ENCODE measurements at regions not wholly inside any gene's neighbourhood (a gene's known extent, or its start where the extent isn't known, plus 50 kb on each side); places are given as distances from the start of the nearest gene placed in this dataset.

GRCh38 chr6:67897998-67898607 is 737.0 kb upstream of the ADGRB3 start:
- Histone ChIP-seq H3K4me3 (no peak overlapping the region), H3K27ac (no peak overlapping the region), H3K4me1 (no peaks in the 10 kb centered on the region), H3K9me3 (no peaks in the 10 kb centered on the region), H3K27me3 (ENCODE audit: insufficient read depth in 3 of 3, low read length in 2 of 3) (no peaks in the 10 kb centered on the region), H3K36me3 (ENCODE audit: insufficient read depth in 1 of 2, low read depth in 1 of 2) (no peaks in the 10 kb centered on the region)
- DNase-seq, result no peak
- 77 to 84% (median 80%) methylated on average over 7 of the region's 7 CpGs for WGBS, 3 donors
- TF ChIP-seq CTCF (IDR thresholded peaks at IDR 0.05), result no peak
- intact Hi-C loops (cut with DNase I), result no loop called here
- no peak for ATAC-seq

- 15 to 78% (median 46%) methylated on average over 1 of the region's 1 CpG for WGBS, 3 donors
- intact Hi-C loops (cut with DNase I), result no loop called here
- no peaks in the 10 kb centered on the region for H3K4me1 ChIP-seq
- H3K4me3 ChIP-seq, result no peak overlapping the region
- TF ChIP-seq CTCF (IDR thresholded peaks at IDR 0.05), result no peak
- no peak for ATAC-seq
- H3K27me3 ChIP-seq (ENCODE audit: insufficient read depth in 3 of 3, low read length in 2 of 3), result no peaks in the 10 kb centered on the region
- DNase-seq, result no peak
- no peaks in the 10 kb centered on the region for H3K36me3 ChIP-seq (ENCODE audit: insufficient read depth in 1 of 2, low read depth in 1 of 2)
- H3K9me3 ChIP-seq, result no peaks in the 10 kb centered on the region
- no peak overlapping the region for H3K27ac ChIP-seq
Observed at GRCh38 chr6:67896476-67896875, 738.6 kb upstream of the ADGRB3 start.

- Histone ChIP-seq H3K4me3 (no peak overlapping the region), H3K36me3 (ENCODE audit: insufficient read depth in 1 of 2, low read depth in 1 of 2) (no peaks in the 10 kb centered on the region), H3K9me3 (no peaks in the 10 kb centered on the region), H3K4me1 (no peaks in the 10 kb centered on the region), H3K27me3 (ENCODE audit: insufficient read depth in 3 of 3, low read length in 2 of 3) (peaks cover 0 to 2% (median 0%) of the 10 kb centered on the region in 3 donors), H3K27ac (no peak overlapping the region)
- 41 to 67% (median 62%) methylated on average over 2 of the region's 2 CpGs for WGBS, 3 donors
- intact Hi-C loops (cut with DNase I), result no loop called here
- DNase-seq (no peak), ATAC-seq (no peak)
- TF ChIP-seq CTCF (IDR thresholded peaks at IDR 0.05), result no peak
Observed at GRCh38 chr6:67889682-67889995, 745.4 kb upstream of the ADGRB3 start.

GRCh38 chr6:67888886-67889681 is 746.0 kb upstream of the ADGRB3 start:
- Histone ChIP-seq H3K4me3 (no peak overlapping the region), H3K9me3 (no peaks in the 10 kb centered on the region), H3K36me3 (ENCODE audit: insufficient read depth in 1 of 2, low read depth in 1 of 2) (no peaks in the 10 kb centered on the region), H3K27me3 (ENCODE audit: insufficient read depth in 3 of 3, low read length in 2 of 3) (peaks cover 0 to 2% (median 0%) of the 10 kb centered on the region in 3 donors), H3K27ac (no peak overlapping the region), H3K4me1 (no peaks in the 10 kb centered on the region)
- intact Hi-C loops (cut with DNase I), result no loop called here
- ATAC-seq, result no peak
- DNase-seq, result no peak
- 81 to 82% (median 82%) methylated on average over 21 of the region's 21 CpGs for WGBS, 3 donors
- TF ChIP-seq CTCF (IDR thresholded peaks at IDR 0.05), result no peak

- intact Hi-C loops (cut with DNase I), result no loop called here
- no peak overlapping the region for H3K27ac ChIP-seq
- WGBS, 3 donors, result 81 to 93% (median 84%) methylated on average over 9 of the region's 9 CpGs
- no peaks in the 10 kb centered on the region for H3K9me3 ChIP-seq
- ATAC-seq, result no peak
- H3K27me3 ChIP-seq (ENCODE audit: insufficient read depth in 3 of 3, low read length in 2 of 3), result peaks cover 0 to 2% (median 0%) of the 10 kb centered on the region in 3 donors
- TF ChIP-seq CTCF (IDR thresholded peaks at IDR 0.05), result no peak
- H3K4me3 ChIP-seq, result no peak overlapping the region
- no peaks in the 10 kb centered on the region for H3K36me3 ChIP-seq (ENCODE audit: insufficient read depth in 1 of 2, low read depth in 1 of 2)
- no peaks in the 10 kb centered on the region for H3K4me1 ChIP-seq
- DNase-seq, result no peak
Observed at GRCh38 chr6:67888546-67888885, 746.6 kb upstream of the ADGRB3 start.
